Lower lobe of right lung (tissue), 2 donors: ENCODE measurements at regions not wholly inside any gene's neighbourhood (a gene's known extent, or its start where the extent isn't known, plus 50 kb on each side); places are given as distances from the start of the nearest gene placed in this dataset.

Experiments
- ATAC-seq, 2 donors: fragments of 200-7000 bp; cut with Tn5 transposase; one replicate each; pipeline ENCODE4 v1.9.1; 2020 to 2022; ENCODE audit warnings: mild to moderate bottlenecking in 2 of 2, moderate library complexity in 2 of 2
- DNase-seq: peaks from one replicate; pipeline ENCODE4 v3.0.0-alpha.2; 2020
- H3K27ac ChIP-seq: fragments of 200-600 bp; one replicate; pipeline ENCODE4 v1.8.0; 2022
- H3K27me3 ChIP-seq: fragments of 200-600 bp; one replicate; pipeline ENCODE4 v1.8.0; 2022; ENCODE audit warnings: low read depth
- H3K36me3 ChIP-seq: fragments of 200-600 bp; one replicate; pipeline ENCODE4 v1.8.0; 2022; ENCODE audit warnings: mild to moderate bottlenecking
- H3K4me1 ChIP-seq: fragments of 200-600 bp; one replicate; pipeline ENCODE4 v1.8.0; 2022
- H3K4me3 ChIP-seq: fragments of 200-600 bp; one replicate; pipeline ENCODE4 v1.8.0; 2022; ENCODE audit warnings: mild to moderate bottlenecking
- H3K9me3 ChIP-seq: fragments of 200-600 bp; one replicate; pipeline ENCODE4 v1.8.0; 2022
- intact Hi-C: fragments of 100-400 bp; cut with DNase I; formaldehyde crosslinking; loops from one replicate; pipeline ENCODE4 v1.11.0; 2022
- TF ChIP-seq, protein P1 (sequence below): fragments of 200-600 bp; IDR thresholded peaks from one replicate; pipeline ENCODE4 v1.8.0; 2022; ENCODE audit warnings: antibody characterized with exemption, mild to moderate bottlenecking
- donor health status: DM: no; HTN: yes; CAD: no; lungs with severe emphysema.

DNA sequence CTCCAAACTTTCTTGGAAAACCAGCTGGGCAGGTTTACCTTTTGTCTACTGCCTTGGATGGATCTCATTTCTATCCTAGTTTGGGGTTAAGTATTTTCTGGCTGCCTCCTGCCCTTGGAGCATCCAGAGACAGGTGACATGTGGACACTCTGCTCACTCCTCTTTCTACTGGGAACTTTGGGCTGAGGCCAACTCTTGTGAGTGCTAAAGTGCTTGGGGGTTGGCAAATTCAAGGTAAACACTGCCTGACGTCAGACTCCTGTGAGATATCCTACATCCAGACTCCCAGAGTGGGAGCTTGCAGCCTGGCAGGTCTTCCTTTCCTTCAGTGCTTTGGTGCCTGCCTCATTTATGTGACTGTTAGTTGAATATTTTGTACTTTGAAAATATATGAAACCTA lies 388.1 kb downstream of the KCNRG start:
- Histone ChIP-seq H3K9me3 (no peaks in the 10 kb centered on the region), H3K4me3 (no peak overlapping the region), H3K27ac (no peak overlapping the region), H3K27me3 (no peaks in the 10 kb centered on the region), H3K36me3 (no peaks in the 10 kb centered on the region), H3K4me1 (no peaks in the 10 kb centered on the region)
- DNase-seq (no peak), ATAC-seq (peak; percentile 70 to 78)
- intact Hi-C loops: no loop called here
- TF ChIP-seq, protein P1, sequence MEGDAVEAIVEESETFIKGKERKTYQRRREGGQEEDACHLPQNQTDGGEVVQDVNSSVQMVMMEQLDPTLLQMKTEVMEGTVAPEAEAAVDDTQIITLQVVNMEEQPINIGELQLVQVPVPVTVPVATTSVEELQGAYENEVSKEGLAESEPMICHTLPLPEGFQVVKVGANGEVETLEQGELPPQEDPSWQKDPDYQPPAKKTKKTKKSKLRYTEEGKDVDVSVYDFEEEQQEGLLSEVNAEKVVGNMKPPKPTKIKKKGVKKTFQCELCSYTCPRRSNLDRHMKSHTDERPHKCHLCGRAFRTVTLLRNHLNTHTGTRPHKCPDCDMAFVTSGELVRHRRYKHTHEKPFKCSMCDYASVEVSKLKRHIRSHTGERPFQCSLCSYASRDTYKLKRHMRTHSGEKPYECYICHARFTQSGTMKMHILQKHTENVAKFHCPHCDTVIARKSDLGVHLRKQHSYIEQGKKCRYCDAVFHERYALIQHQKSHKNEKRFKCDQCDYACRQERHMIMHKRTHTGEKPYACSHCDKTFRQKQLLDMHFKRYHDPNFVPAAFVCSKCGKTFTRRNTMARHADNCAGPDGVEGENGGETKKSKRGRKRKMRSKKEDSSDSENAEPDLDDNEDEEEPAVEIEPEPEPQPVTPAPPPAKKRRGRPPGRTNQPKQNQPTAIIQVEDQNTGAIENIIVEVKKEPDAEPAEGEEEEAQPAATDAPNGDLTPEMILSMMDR: no peak

DNA sequence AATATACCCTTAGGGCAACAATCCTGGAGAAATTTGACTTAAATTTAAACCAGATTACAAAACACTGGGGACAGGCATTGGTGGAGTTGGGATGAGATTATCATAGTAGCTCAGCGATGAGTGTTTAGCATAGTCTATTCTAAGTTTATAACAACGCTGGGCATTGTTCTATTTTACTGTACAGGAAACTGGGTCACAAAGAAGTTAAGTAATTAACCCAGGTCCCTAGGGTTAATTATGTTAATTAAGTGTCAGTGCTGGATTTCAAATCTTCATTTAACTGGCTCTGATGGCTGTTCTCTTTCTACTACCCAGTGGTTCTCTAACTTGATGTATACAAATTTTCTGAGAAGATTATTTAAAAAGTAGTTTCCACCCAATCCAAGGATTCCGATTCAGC lies 388.9 kb downstream of the KCNRG start:
- Histone ChIP-seq H3K9me3 (no peaks in the 10 kb centered on the region), H3K27me3 (no peaks in the 10 kb centered on the region), H3K4me3 (no peak overlapping the region), H3K27ac (no peak overlapping the region), H3K4me1 (no peaks in the 10 kb centered on the region), H3K36me3 (no peaks in the 10 kb centered on the region)
- TF ChIP-seq, protein P1: no peak
- ATAC-seq (no peak), DNase-seq (no peak)
- intact Hi-C loops: no loop called here

DNA sequence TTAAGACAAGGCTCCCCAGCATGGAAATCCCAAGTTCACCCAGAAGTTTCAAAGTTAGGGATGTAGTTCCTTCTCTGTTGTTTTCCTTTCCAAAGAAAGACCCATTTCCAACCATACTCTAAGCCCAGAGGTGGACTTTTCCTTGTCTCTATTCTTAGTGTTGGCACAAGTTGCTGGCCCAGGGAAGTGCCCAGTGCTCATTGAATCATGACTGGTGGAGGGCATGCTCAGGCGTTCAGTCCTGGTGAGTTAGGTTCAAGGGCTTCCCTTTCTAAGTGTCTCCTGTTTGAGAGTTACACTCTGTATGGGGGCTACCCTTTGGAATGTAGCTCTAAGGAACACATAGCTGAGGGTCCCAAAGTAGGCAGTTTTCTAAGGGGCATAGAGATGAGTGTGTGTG lies 389.5 kb downstream of the KCNRG start:
- TF ChIP-seq, protein P1: no peak
- ATAC-seq: no peak

DNA sequence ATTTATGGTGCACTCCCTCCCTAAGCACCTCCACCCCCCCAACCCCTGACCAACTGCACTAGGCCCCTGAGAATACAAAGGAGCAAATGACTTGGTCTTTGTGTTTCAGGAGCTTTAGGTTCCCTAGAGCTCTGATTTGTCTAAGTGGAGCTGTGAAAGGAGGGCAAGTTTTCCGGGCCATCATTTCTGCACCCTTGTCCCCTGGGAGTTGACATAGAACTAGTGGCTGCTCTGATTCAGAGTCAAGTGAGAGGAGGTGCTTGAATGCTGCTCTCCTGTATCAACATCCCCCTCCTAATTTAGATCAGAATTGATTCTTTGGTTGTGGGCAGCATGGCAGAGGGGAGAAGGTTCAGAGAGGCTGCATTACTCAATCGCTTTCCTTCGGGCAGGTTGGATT lies 391.6 kb downstream of the KCNRG start:
- Histone ChIP-seq H3K27ac (no peak overlapping the region), H3K36me3 (no peaks in the 10 kb centered on the region), H3K9me3 (no peaks in the 10 kb centered on the region), H3K4me1 (no peaks in the 10 kb centered on the region), H3K27me3 (no peaks in the 10 kb centered on the region), H3K4me3 (no peak overlapping the region)
- DNase-seq (no peak), ATAC-seq (no peak)
- TF ChIP-seq, protein P1: no peak
- intact Hi-C loops: no loop called here

More for the DNA sequence above, 389.5 kb downstream of the KCNRG start:
- intact Hi-C loops: no loop called here
- no peak for DNase-seq
- H3K4me3 ChIP-seq: no peak overlapping the region
- H3K27me3 ChIP-seq: no peaks in the 10 kb centered on the region
- H3K36me3 ChIP-seq: no peaks in the 10 kb centered on the region
- no peaks in the 10 kb centered on the region for H3K9me3 ChIP-seq
- H3K4me1 ChIP-seq: no peaks in the 10 kb centered on the region
- no peak overlapping the region for H3K27ac ChIP-seq

DNA sequence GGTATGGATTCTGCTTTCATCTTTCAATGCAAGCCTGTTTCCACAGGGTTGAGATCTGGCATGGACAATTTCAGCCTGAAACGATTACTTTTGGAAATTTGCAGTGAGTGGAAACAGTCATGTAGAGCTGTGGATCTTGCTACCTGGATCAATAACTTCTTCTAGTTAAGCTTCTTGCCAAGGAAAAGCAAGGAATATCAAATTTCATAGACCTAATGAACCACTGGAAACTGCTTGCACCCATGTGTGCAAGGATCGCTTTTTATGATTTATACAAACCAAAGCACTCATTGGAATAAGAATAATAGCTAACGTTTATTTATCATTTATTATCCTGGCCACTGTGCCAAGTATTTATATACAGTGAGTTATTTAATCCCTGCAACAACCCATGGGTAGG lies 392.8 kb downstream of the KCNRG start:
- no peak overlapping the region for H3K27ac ChIP-seq
- ATAC-seq (no peak), DNase-seq (no peak)
- H3K4me1 ChIP-seq: no peaks in the 10 kb centered on the region
- H3K27me3 ChIP-seq: no peaks in the 10 kb centered on the region
- H3K36me3 ChIP-seq: no peaks in the 10 kb centered on the region
- intact Hi-C loops: no loop called here
- no peak overlapping the region for H3K4me3 ChIP-seq
- no peaks in the 10 kb centered on the region for H3K9me3 ChIP-seq
- TF ChIP-seq, protein P1: no peak

DNA sequence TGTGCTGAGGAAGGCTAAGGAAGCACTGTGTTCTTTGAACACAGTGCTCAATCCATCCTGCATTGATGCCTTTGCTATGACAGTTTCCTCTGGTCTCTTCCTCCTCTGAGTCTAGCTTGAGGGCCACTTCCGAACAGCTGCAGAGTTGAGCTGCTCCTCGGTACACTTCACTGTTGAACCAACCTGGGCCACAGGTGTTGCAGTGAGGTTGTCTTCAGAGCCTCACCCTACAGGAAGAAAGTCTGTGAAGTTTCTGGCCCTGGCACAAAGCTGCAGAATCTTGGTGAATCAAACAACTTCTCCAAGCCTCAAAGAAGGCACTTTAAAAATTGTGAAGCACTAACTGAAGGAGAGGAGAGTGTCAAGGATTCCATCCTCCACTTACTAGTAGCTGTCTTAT lies 394.0 kb downstream of the KCNRG start:
- TF ChIP-seq, protein P1: no peak
- H3K36me3 ChIP-seq: no peaks in the 10 kb centered on the region
- H3K27ac ChIP-seq: no peak overlapping the region
- H3K4me3 ChIP-seq: no peak overlapping the region
- H3K27me3 ChIP-seq: no peaks in the 10 kb centered on the region
- intact Hi-C loops: no loop called here
- H3K9me3 ChIP-seq: no peaks in the 10 kb centered on the region
- H3K4me1 ChIP-seq: no peaks in the 10 kb centered on the region
- ATAC-seq (no peak), DNase-seq (no peak)
